HG03521 (cell line): ENCODE measurements at regions not wholly inside any gene's neighbourhood (a gene's known extent, or its start where the extent isn't known, plus 50 kb on each side); places are given as distances from the start of the nearest gene placed in this dataset.
"Not testable (repeated sequence)": the region's sequence is repeated elsewhere in the genome, so short reads cannot be mapped to it uniquely, and the experiment has no call there.

Experiments
- ATAC-seq: cut with Tn5 transposase; IDR thresholded peaks from one replicate; pipeline ENCODE4 v1.9.1; 2021; ENCODE audit warnings: mild to moderate bottlenecking, moderate library complexity; ENCODE audit not compliant: unreplicated experiment

GRCh38 chr5:12910641-12911040 is 1006.4 kb upstream of the CTNND2 start:
- no peak for ATAC-seq

- ATAC-seq: no peak
Measured at GRCh38 chr5:12902611-12903010, 998.4 kb upstream of the CTNND2 start.

GRCh38 chr5:12901696-12902095 is 997.5 kb upstream of the CTNND2 start:
- ATAC-seq: no peak

- ATAC-seq: no peak
Measured at GRCh38 chr5:12896086-12896485, 991.8 kb upstream of the CTNND2 start.

GRCh38 chr5:12885018-12885417 is 980.8 kb upstream of the CTNND2 start:
- ATAC-seq: no peak

GRCh38 chr5:12883395-12883794 is 979.1 kb upstream of the CTNND2 start:
- ATAC-seq: no peak

GRCh38 chr5:12876541-12877298 is 972.5 kb upstream of the CTNND2 start:
- no peak for ATAC-seq

- no peak for ATAC-seq
Measured at GRCh38 chr5:12870872-12871539, 966.8 kb upstream of the CTNND2 start.

GRCh38 chr5:12865529-12865928 is 961.3 kb upstream of the CTNND2 start:
- no peak for ATAC-seq

GRCh38 chr5:12861886-12862654 is 957.8 kb upstream of the CTNND2 start:
- ATAC-seq: no peak

- not testable (repeated sequence) for ATAC-seq
Measured at GRCh38 chr5:12856105-12856504, 951.9 kb upstream of the CTNND2 start.

- no peak for ATAC-seq
Measured at GRCh38 chr5:12854386-12854785, 950.1 kb upstream of the CTNND2 start.

- ATAC-seq: no peak
Measured at GRCh38 chr5:12851761-12852160, 947.5 kb upstream of the CTNND2 start.

- ATAC-seq: no peak
Measured at GRCh38 chr5:12848709-12849108, 944.5 kb upstream of the CTNND2 start.

- ATAC-seq: no peak
Measured at GRCh38 chr5:12845549-12846159, 941.4 kb upstream of the CTNND2 start.

GRCh38 chr5:12840972-12841371 is 936.7 kb upstream of the CTNND2 start:
- no peak for ATAC-seq

GRCh38 chr5:12837592-12837991 is 933.3 kb upstream of the CTNND2 start:
- ATAC-seq: no peak

GRCh38 chr5:12825163-12825562 is 920.9 kb upstream of the CTNND2 start:
- ATAC-seq: no peak

- ATAC-seq: no peak
Measured at GRCh38 chr5:12805165-12805698, 901.0 kb upstream of the CTNND2 start.

- no peak for ATAC-seq
Measured at GRCh38 chr5:12799165-12799564, 894.9 kb upstream of the CTNND2 start.

GRCh38 chr5:12795333-12795663 is 891.1 kb upstream of the CTNND2 start:
- ATAC-seq: no peak
